HFF-Myc (cell line): ENCODE measurements at regions not wholly inside any gene's neighbourhood (a gene's known extent, or its start where the extent isn't known, plus 50 kb on each side); places are given as distances from the start of the nearest gene placed in this dataset.

Source experiments
- DNase-seq: peaks from one replicate; pipeline ENCODE4 v3.0.0-alpha.2; 2011; ENCODE audit warnings: low read depth; ENCODE audit errors: extremely low read depth
- H3K4me3 ChIP-seq: replicated peaks from 2 replicates; pipeline ENCODE4 v1.5.1; 2011; ENCODE audit warnings: low read depth, mild to moderate bottlenecking, control low read depth, low read length
- CTCF ChIP-seq: IDR thresholded peaks from 2 replicates; pipeline ENCODE4 v1.5.1; 2012; ENCODE audit warnings: mild to moderate bottlenecking, low read depth, low read length, control low read depth; ENCODE audit errors: missing control alignments

- TF ChIP-seq CTCF: no peak
- no peak overlapping the region for H3K4me3 ChIP-seq
- no peak for DNase-seq
These were observed 713.8 kb upstream of the RBFOX1 start for GRCh38 chr16:6618874-6619273.

- no peak for DNase-seq
- TF ChIP-seq CTCF: no peak
- no peak overlapping the region for H3K4me3 ChIP-seq
These were observed 715.9 kb upstream of the RBFOX1 start for GRCh38 chr16:6616746-6617145.

GRCh38 chr16:6615636-6616035 lies 717.0 kb upstream of the RBFOX1 start:
- DNase-seq: no peak
- no peak overlapping the region for H3K4me3 ChIP-seq
- no peak for TF ChIP-seq CTCF

GRCh38 chr16:6611535-6611934 lies 721.1 kb upstream of the RBFOX1 start:
- no peak for TF ChIP-seq CTCF
- DNase-seq: no peak
- H3K4me3 ChIP-seq: no peak overlapping the region

- DNase-seq: no peak
- no peak for TF ChIP-seq CTCF
- H3K4me3 ChIP-seq: no peak overlapping the region
These were observed 727.2 kb upstream of the RBFOX1 start for GRCh38 chr16:6605490-6605889.

- no peak for DNase-seq
- H3K4me3 ChIP-seq: no peak overlapping the region
- no peak for TF ChIP-seq CTCF
These were observed 728.8 kb upstream of the RBFOX1 start for GRCh38 chr16:6603780-6604325.

GRCh38 chr16:6602405-6602804 lies 730.2 kb upstream of the RBFOX1 start:
- TF ChIP-seq CTCF: no peak
- no peak overlapping the region for H3K4me3 ChIP-seq
- DNase-seq: no peak
